ENCODE measurements at regions not wholly inside any gene's neighbourhood (a gene's known extent, or its start where the extent isn't known, plus 50 kb on each side); places are given as distances from the start of the nearest gene placed in this dataset.
A peak's percentile ranks its signal among the peaks of the same experiment; 100 is the strongest.
"Not testable (repeated sequence)": the region's sequence is repeated elsewhere in the genome, so short reads cannot be mapped to it uniquely, and the experiment has no call there.

DNA sequence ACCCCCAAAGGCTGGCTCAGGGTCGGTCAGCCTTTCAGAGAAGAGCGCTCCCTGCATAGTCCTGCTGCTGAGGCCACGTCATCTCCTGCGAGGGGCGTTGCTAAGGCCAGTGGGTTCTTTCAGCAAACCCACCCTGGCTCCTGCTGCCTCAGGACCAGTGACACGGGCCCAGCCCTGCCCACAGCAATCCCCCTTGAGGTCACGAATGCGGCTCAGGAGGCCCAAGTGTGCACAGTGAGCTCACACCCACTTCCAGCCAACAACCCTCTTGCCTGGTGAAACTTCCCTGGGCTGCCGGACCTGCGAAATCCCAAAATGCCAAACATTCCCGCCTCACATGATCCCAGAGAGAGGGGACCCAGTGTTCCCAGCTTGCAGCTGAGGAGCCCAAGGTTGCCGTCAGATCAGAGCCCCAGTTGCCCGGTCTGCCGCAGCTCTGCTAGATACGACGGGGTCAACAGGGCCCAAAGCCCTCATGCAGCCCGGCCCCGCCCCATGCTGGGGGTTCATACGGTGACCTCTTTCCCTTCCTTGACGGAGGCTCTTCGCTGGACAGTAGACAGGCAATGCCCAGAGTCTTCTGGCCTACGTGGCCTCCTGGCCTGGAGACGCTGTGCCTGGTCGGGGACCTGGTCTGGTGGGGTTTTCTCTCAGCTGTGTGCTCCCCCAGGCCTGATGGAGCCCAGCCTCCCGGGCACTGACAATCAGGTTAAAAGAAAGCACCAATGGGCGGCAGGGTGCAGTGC lies 116.4 kb upstream of the COL5A1 start:
- intact Hi-C loops (cut with micrococcal nuclease): no loop called here
- DNase-seq (no peak), ATAC-seq (no peak)

DNA sequence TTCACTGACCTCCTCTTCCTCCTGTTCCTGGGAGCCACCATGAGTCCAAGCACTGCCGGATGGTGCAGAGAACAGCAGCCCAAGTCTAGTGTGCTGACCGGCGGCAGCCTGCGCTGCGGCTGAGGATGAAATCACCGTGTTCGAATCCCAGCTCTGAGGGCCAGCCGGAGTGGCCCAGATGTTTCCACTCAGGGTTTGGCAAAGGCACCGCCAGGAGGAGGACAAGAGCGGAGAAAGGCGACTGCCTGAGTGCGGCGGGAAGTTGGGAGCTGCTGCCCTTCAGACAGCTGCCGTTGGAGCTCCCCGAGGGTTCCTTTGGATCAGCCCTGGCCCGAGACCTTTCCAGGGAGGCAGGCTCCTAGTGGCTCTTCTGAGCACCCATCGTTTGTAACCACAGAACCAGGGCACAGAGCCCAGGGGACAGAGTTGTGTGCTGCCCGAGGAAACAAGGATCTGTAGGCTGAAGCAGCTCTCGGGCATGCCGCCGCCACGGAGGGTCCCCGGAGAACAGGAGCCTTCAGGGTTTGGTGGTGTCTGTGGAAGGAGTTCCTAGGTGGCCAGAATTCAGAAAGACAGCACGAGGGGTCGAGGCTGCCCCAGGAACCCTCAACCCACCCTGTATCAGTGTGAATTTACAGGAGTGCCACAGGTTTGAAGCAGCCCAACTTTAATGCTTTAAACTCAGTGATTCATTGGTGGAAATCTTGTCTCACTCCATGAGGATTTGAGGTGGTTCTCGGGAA lies 115.6 kb upstream of the COL5A1 start:
- DNase-seq (peak; percentile 82), ATAC-seq (peak; percentile 84)
- intact Hi-C loops (cut with micrococcal nuclease): no loop called here

DNA sequence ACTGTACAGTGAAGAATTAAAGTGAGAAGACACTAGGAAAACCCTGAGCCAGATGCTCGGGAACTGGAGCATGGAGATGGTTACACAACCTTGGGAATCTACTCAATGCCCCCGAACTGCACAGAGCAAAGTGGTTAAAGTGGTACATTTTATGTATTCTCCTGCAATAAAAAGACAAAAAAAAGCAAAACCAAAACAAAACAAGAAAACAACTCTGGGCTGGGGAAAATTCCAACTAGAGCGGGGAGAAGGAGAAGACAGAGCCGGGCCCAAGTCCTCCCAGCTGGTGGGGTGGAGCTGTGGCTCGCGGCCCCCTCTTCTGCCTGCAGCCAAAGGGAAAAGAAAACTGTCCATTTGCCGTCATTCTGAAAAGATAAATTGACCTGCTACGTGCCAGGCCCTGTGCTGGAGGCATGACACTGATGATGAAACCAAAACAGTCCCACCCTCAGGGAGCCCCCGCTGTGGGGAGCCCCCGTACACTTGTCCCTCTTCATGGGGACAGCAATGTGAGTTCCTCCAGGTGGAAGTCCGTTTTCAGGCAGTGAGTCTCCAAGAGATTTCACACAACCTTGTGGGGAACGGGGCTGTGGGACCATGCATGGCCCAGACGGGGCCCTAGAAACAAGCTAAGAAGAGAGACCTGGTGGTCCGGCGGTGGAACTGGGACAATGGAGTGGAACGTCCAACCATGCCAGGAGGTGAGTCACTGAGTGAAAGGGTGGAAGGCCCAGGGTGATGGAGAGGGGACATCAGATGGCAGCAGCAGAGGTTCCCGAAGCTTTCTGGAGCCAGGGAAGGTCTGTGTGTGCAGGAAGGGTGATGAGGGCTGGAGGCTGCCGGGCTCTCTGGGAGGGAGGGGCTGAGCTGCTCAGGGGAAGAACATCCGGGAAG lies 114.8 kb upstream of the COL5A1 start:
- intact Hi-C loops (cut with micrococcal nuclease): no loop called here
- peak; percentile 65 for DNase-seq
- peak; percentile 75 for ATAC-seq

DNA sequence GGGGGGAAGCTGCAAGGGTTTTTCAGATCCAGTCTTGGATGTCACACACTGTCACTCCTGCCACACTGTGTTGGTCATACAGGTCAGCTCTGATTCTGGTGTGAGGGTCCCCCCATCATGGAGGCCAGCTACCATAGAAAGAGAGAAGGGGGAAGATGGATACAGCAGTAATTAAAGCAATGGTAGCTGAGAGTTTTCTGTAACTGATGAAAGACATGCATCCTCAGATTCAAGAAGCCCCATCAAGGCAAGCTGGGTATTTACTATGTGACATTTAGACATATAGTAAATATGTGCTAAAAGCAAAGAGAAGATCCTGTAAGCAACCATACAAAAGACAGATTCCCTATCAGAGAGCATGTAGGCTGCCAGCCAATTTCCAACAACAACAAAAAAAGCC lies 110.9 kb upstream of the COL5A1 start:
- no peak for ATAC-seq
- intact Hi-C loops (cut with micrococcal nuclease): no loop called here

DNA sequence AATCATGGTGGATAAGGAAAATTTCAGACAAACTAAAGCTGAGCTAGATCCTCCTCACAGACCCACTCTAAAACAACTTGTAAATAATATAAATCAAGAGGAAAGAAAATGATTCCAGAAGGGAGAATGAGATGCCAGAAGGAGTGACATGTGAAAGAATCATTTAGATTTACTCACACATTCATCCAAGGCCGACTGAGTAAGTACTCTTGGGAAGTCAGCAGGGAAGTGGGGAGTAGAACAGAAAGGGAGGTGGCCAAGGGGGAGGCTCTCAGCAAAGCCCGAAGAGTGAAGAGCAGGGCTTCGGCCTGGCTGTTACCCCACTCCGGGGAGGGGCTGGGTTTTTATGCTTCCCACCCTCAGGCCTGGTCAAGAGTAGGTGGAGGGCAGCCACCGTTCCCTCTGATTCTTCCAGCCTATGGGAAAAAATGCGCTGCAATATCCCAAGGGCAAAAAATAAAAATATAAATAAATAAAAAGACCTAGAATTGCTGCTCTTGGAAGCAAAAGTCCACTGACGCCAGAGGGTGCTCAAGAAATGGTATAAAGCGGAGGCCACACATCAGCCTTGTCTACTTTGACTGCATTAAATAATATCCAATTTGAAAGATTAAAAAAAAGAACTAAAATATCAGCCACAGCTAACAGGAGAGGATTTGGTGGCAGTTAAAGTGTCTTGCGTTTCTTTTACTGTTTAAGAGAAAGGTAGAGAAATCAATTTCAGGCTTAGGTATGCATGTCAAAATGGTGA lies 110.2 kb upstream of the COL5A1 start:
- intact Hi-C loops (cut with micrococcal nuclease): no loop called here
- ATAC-seq (no peak), DNase-seq (no peak)

More for the DNA sequence above, 110.9 kb upstream of the COL5A1 start:
- DNase-seq: no peak

DNA sequence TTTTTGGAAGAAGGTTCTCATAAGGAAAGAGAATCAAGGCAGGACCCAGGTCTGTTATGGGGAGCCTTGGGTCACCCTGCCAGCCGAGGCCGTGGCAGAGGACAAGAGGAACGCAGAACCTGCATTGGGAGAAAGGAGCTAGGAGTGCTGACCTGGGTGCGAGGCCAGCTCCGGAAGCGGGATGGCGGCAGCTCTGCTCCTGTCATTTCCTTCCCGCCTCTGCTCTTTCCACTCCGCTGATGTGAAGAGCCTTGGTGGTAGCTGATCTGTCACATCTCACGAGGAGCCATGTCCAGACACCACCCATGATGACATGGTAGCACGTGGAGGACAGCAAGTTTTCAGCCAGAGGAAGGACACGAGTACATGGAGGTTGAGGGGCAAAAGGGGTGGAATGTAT lies 109.5 kb upstream of the COL5A1 start:
- intact Hi-C loops (cut with micrococcal nuclease): no loop called here
- DNase-seq (no peak), ATAC-seq (no peak)

DNA sequence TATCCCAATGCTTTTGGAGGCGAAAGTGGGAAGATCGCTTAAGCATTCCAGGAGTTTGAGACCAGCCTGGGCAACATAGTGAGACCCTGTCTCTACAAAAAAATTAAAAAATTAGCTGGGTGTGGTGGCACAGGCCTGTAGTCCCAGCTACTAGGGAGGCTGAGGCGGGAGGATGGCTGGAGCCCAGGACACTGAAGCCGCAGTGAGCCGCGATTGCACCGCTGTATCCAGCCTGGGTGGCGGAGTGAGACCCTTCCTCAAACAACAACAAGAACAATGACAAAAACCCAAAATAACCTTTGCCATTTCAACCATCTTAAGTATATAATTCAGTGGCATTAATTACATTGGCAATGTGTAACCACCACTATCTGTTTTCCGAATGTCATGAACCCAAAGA lies 108.9 kb upstream of the COL5A1 start:
- ATAC-seq; intact Hi-C loops (cut with micrococcal nuclease); DNase-seq: not testable (repeated sequence)

DNA sequence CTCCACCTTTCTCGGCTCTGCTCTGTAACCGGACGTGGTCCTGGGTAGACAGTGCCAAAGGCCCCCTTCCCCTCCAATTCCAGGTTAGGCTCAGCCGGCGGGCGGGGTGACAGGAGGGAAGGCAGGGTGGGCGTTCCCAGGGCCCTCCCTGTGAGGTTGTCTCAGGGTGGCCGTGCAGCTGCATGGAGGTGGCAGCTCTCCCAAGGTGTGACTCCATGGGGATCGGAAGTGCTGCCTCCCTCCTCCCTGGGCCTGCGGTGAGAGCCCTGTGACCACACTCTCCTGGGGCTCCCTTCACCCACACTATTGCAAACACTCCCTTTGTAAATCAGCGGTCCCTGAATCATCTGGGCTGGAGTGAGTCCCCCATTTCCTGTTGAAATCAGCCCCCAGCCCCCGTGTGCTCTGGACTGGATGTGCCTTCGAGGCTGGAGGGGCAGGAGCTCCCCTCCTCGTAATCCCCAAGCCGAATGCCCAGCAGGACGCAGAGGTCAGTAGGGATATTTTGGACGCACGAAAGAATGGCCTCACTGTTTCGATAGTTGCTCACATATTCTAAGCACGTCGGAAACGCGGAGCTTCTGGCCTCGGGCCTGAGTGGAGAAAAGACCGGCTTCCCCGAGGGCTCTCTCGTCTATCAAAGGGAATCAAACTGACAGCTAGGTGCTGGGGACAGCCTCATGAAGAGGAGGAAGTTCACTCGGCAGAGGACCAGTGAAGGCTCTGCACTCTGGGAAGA lies 107.6 kb upstream of the COL5A1 start:
- ATAC-seq (no peak), DNase-seq (peak; percentile 23)
- intact Hi-C loops (cut with micrococcal nuclease): no loop called here

DNA sequence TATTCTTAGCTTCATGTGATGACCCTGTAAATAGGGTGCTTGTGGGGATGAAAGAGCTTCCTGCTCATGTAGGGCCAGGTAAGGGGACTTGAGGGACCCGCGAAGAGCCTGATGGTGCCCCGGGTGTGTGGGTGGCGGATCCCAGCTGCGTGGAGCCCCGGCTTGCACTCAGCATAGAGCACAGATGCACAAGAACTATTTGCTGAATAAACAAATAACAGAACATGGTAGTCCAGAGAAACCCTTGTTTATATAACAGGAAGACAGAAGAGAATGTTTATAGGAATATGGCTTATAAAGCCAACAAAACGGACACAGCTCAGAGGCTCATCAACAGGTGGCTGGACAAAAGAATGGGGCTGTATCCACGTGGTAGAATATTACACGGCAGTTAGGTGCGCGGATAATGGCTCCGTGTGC lies 106.9 kb upstream of the COL5A1 start:
- no peak for ATAC-seq
- intact Hi-C loops (cut with micrococcal nuclease): no loop called here
- peak; percentile 3 for DNase-seq

DNA sequence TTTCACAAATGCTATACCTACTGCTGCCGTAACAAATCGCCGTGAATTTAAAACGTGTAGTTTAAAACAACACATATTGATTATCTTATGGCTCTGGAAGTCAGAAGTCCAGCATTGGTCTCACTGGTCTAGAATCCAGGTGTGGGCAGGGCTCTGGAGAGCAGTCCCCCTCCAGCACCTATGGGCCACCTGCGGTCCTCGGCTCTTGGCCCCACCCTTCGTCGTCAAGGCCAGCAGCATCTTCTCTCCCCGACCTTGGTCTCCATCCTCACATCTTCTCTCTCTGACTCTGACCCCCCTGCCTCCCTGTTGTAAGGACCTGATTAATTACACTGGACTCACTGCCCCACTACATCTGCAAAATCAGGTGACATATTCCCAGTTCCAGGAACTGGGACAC lies 106.4 kb upstream of the COL5A1 start:
- ATAC-seq (no peak), DNase-seq (peak; percentile 2)
- intact Hi-C loops (cut with micrococcal nuclease): no loop called here

DNA sequence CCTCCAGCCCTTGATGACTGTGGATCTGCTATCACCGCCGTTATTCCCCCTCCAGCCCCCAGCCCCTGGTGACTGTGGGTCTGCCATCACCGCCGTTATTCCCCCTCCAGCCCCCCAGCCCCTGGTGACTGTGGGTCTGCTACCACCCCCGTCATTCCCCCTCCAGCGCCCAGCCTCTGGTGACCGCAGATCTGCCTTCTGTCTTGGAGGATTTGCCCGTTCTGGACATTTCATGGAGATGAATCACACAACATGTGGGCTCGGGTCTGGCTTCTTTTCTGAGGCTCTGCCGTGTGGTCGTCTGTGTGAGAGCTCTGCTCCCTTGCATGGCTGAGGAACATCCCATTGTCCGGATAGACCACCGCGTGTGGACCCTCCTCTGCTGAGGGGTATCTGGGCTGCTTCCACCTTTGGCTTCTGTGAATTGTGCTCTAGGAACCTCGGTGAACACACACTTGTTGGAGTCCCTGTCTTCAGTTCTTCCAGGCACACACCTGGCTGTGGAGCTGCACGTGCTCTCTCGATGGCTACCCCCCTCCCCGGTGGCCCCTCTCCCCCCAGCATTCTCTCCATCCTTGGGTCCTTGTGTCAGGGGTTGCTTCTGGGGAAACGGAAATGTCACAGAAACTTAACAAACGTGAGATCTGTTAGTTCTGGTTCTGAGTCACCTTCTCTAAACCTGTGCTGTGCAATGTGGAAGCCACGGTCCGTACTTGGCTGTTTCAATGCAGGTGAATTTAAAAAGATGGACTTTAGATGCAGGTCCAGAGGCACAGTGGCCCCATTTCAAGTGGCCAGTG lies 105.3 kb upstream of the COL5A1 start:
- no peak for ATAC-seq
- peak; percentile 12 for DNase-seq
- intact Hi-C loops (cut with micrococcal nuclease): no loop called here

DNA sequence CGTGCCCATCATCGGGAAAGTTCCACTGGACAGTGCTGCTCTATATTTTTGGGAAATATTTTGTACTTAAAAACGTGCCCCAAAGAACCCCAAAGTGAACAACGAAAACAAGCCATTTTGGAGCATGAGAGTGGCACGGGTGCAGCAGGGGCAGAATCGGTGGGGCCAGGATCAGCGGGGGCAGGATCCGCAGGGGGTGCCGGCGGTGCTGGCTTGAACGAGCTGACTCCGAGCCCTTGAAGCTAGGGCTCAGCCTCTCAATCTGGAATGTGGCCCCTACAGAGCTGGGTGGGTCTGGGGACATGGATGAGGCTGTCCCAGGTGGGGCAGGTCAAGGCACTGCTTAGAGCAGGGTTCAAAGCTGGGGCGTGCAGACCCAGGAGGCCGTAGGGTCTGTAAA lies 104.7 kb upstream of the COL5A1 start:
- ATAC-seq: no peak
- intact Hi-C loops (cut with micrococcal nuclease): no loop called here
- DNase-seq: no peak

DNA sequence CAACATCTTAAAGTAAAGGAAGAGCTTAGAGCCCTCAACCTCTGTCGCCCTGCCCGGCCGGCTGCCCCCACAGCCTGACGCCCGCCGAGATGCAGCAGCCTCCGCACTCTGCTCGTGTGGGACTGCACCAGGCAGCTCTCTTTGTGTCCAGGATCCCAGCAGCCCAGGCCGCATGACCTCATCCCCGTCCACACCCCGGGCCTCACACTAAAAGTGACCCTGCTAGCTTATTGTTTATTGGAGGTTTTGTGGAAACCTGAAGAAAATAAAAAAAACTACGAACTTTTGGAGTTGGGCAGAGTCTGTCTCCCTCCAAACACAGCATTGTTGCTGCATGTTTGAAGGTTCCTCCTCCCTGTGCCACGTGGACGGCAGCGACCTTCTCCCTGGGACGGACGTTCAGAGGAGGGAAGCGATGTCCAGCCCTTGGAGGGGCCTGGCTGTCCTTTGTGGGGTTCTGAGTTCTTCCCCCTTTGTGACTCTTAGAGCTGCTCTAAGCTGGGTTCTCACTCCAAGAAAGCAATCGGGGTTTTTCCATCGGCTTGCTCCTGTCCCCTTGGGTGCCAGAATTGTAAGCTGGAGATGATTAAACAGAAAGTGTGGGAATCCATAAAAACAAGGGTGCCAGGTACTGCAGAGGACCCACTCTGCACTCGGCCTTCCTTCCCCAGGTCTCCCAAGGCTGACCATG lies 103.5 kb upstream of the COL5A1 start:
- intact Hi-C loops (cut with micrococcal nuclease): no loop called here
- ATAC-seq (peak; percentile 77), DNase-seq (peak; percentile 67)

DNA sequence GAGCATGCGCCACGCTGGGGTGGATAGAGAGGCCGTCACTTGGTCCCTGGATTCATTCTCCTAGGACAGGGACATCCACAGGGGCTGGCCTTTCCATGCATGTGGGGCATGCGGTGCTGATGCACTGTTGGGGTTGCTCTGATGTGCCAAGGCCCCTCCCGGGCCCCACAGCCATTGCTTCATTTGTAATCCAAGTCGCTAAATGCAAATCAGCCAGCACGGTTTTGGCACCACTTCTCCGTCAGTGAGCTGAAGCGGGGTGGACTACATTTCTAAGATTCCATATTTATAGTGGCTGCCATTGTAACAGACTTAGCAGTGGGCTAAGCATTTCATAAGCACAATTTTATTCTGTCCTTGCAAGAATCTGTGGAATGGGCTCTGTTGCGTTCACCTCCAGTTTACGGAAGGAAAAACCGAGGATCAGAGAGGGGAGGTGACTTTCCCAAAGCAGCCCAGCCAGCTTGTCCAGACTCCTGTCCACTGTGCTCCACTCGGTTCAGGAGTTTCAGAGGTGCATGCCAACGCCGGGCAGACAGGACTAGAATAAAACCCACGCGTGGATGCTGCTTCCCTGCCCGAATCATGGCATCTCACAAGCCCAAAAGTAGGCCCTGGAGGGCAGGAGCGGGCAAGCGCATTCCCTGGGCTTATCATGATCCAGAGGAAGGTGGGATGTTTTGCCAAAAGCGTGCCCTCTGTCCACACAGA lies 102.6 kb upstream of the COL5A1 start:
- DNase-seq (peak; percentile 54), ATAC-seq (peak; percentile 41)
- intact Hi-C loops (cut with micrococcal nuclease): no loop called here

DNA sequence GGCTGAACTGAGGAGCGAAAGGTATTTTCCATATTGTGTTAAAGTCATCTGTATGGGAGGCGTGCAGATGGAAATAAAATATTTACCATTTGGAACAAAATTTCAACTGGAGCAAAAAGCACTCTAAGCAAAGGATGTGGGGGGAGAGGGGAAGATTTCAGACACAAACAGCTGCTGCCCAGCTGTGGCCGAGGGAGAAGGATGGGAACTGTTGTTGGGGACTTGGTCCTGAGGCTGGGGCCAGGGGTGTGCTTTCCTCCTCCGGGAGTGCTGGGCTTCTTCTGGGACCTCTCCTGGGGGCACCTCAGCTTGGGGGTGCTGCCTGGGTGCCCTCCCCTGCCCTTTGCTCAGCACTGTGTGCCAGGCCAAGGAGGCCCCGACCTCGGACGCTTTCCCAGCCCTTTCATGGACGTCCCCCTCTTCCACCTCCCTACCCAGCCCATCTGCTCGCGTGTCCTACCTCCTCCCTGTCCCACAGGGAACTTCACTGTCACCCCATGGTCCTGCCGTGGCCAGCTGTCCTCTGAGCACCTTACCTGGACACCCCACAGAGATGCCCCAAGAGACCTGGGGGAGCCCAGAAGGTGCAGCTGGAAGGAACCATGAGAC lies 101.9 kb upstream of the COL5A1 start:
- ATAC-seq (peak; percentile 63), DNase-seq (peak; percentile 55)
- intact Hi-C loops (cut with micrococcal nuclease): no loop called here

All from left ventricle myocardium superior (tissue), 1 donor.